Smooth muscle cell of the brain vasculature (primary cell): ENCODE measurements at regions not wholly inside any gene's neighbourhood (a gene's known extent, or its start where the extent isn't known, plus 50 kb on each side); places are given as distances from the start of the nearest gene placed in this dataset.
"Not testable (repeated sequence)": the region's sequence is repeated elsewhere in the genome, so short reads cannot be mapped to it uniquely, and the experiment has no call there.

Source experiments
- DNase-seq: peaks from one replicate; pipeline ENCODE4 v3.0.0-alpha.2; 2012; ENCODE audit warnings: low read depth, low spot score

GRCh38 chr3:74420538-74421124 is 193.8 kb downstream of the CNTN3 start:
- DNase-seq = no peak

- DNase-seq = no peak
Observed at GRCh38 chr3:74415731-74416130, 198.7 kb downstream of the CNTN3 start.

GRCh38 chr3:74413547-74414241 is 200.8 kb downstream of the CNTN3 start:
- DNase-seq = no peak

- no peak for DNase-seq
Observed at GRCh38 chr3:74410276-74410941, 204.1 kb downstream of the CNTN3 start.

- DNase-seq = no peak
Observed at GRCh38 chr3:74409066-74409465, 205.4 kb downstream of the CNTN3 start.

- no peak for DNase-seq
Observed at GRCh38 chr3:74403307-74403706, 211.2 kb downstream of the CNTN3 start.

- DNase-seq = no peak
Observed at GRCh38 chr3:74402821-74403220, 211.6 kb downstream of the CNTN3 start.

- no peak for DNase-seq
Observed at GRCh38 chr3:74393426-74393825, 221.0 kb downstream of the CNTN3 start.

GRCh38 chr3:74390121-74390877 is 224.2 kb downstream of the CNTN3 start:
- no peak for DNase-seq

- no peak for DNase-seq
Observed at GRCh38 chr3:74387111-74387735, 227.2 kb downstream of the CNTN3 start.

GRCh38 chr3:74384159-74384558 is 230.3 kb downstream of the CNTN3 start:
- no peak for DNase-seq

GRCh38 chr3:74377669-74378068 is 236.8 kb downstream of the CNTN3 start:
- no peak for DNase-seq

GRCh38 chr3:74376323-74376722 is 238.1 kb downstream of the CNTN3 start:
- not testable (repeated sequence) for DNase-seq

GRCh38 chr3:74375653-74376052 is 238.8 kb downstream of the CNTN3 start:
- DNase-seq = no peak

- no peak for DNase-seq
Observed at GRCh38 chr3:74372743-74373142, 241.7 kb downstream of the CNTN3 start.

- no peak for DNase-seq
Observed at GRCh38 chr3:74370342-74370741, 244.1 kb downstream of the CNTN3 start.

GRCh38 chr3:74366331-74366730 is 248.1 kb downstream of the CNTN3 start:
- no peak for DNase-seq

- no peak for DNase-seq
Observed at GRCh38 chr3:74363346-74363745, 251.1 kb downstream of the CNTN3 start.

- DNase-seq = no peak
Observed at GRCh38 chr3:74360406-74360805, 254.1 kb downstream of the CNTN3 start.

- DNase-seq = no peak
Observed at GRCh38 chr3:74357881-74358280, 256.6 kb downstream of the CNTN3 start.

- no peak for DNase-seq
Observed at GRCh38 chr3:74353039-74353438, 261.4 kb downstream of the CNTN3 start.

GRCh38 chr3:74352166-74352565 is 262.3 kb downstream of the CNTN3 start:
- DNase-seq = no peak
